HG03432 (cell line): ENCODE measurements at regions not wholly inside any gene's neighbourhood (a gene's known extent, or its start where the extent isn't known, plus 50 kb on each side); places are given as distances from the start of the nearest gene placed in this dataset.
"Not testable (repeated sequence)": the region's sequence is repeated elsewhere in the genome, so short reads cannot be mapped to it uniquely, and the experiment has no call there.

ENCODE experiments used
- ATAC-seq: cut with Tn5 transposase; IDR thresholded peaks from one replicate; pipeline ENCODE4 v1.9.1; 2021; ENCODE audit warnings: mild to moderate bottlenecking, moderate library complexity; ENCODE audit not compliant: unreplicated experiment

GRCh38 chr1:118828038-118828437 is 160.1 kb downstream of the TBX15 start:
- ATAC-seq = no peak

- no peak for ATAC-seq
Observed at GRCh38 chr1:118827636-118828035, 160.5 kb downstream of the TBX15 start.

- no peak for ATAC-seq
Observed at GRCh38 chr1:118827207-118827606, 160.9 kb downstream of the TBX15 start.

- no peak for ATAC-seq
Observed at GRCh38 chr1:118826669-118827068, 161.5 kb downstream of the TBX15 start.

GRCh38 chr1:118825619-118826018 is 162.5 kb downstream of the TBX15 start:
- ATAC-seq = no peak

- ATAC-seq = no peak
Observed at GRCh38 chr1:118821801-118822200, 166.3 kb downstream of the TBX15 start.

GRCh38 chr1:118820864-118821263 is 167.3 kb downstream of the TBX15 start:
- no peak for ATAC-seq

GRCh38 chr1:118815909-118816308 is 172.2 kb downstream of the TBX15 start:
- ATAC-seq = no peak

GRCh38 chr1:118812555-118812954 is 175.6 kb downstream of the TBX15 start:
- ATAC-seq = no peak

GRCh38 chr1:118811156-118811555 is 177.0 kb downstream of the TBX15 start:
- ATAC-seq = no peak

- ATAC-seq = no peak
Observed at GRCh38 chr1:118809586-118809985, 178.6 kb downstream of the TBX15 start.

- not testable (repeated sequence) for ATAC-seq
Observed at GRCh38 chr1:118803128-118803527, 185.0 kb downstream of the TBX15 start.

GRCh38 chr1:118791094-118791691 is 196.9 kb downstream of the TBX15 start:
- no peak for ATAC-seq

GRCh38 chr1:118788463-118788862 is 199.7 kb downstream of the TBX15 start:
- no peak for ATAC-seq

GRCh38 chr1:118786454-118787155 is 201.5 kb downstream of the TBX15 start:
- ATAC-seq = no peak

GRCh38 chr1:118785246-118785645 is 202.9 kb downstream of the TBX15 start:
- ATAC-seq = no peak

- ATAC-seq = no peak
Observed at GRCh38 chr1:118783095-118783758, 204.9 kb downstream of the TBX15 start.

GRCh38 chr1:118773656-118774055 is 214.5 kb downstream of the TBX15 start:
- no peak for ATAC-seq

GRCh38 chr1:118767971-118768370 is 220.2 kb downstream of the TBX15 start:
- no peak for ATAC-seq

- no peak for ATAC-seq
Observed at GRCh38 chr1:118753976-118754375, 234.2 kb downstream of the TBX15 start.

- no peak for ATAC-seq
Observed at GRCh38 chr1:118751166-118751565, 237.0 kb downstream of the TBX15 start.

- no peak for ATAC-seq
Observed at GRCh38 chr1:118744420-118744819, 243.7 kb downstream of the TBX15 start.
